Fibroblast of lung (primary cell): ENCODE measurements at regions not wholly inside any gene's neighbourhood (a gene's known extent, or its start where the extent isn't known, plus 50 kb on each side); places are given as distances from the start of the nearest gene placed in this dataset.
"Not testable (repeated sequence)": the region's sequence is repeated elsewhere in the genome, so short reads cannot be mapped to it uniquely, and the experiment has no call there.

Experiments used
- DNase-seq, 2 donors: peaks; one replicate each; pipeline versions ENCODE4 v3.0.0 to v3.0.0-alpha.2; 2010; ENCODE audit warnings: low read depth in 2 of 2
- H2AFZ ChIP-seq: 2 replicates; pipeline ENCODE4 v1.5.1; 2012; ENCODE audit warnings: low read length, control low read depth, inconsistent platforms
- H3K27ac ChIP-seq: 2 replicates; pipeline ENCODE4 v1.5.1; 2011; ENCODE audit warnings: low read length, control low read depth; ENCODE audit not compliant: insufficient read depth
- H3K27me3 ChIP-seq: 2 replicates; pipeline ENCODE4 v1.5.1; 2011; ENCODE audit warnings: mild to moderate bottlenecking, low read length; ENCODE audit not compliant: control insufficient read depth, insufficient read depth
- H3K36me3 ChIP-seq: 2 replicates; pipeline ENCODE4 v1.5.1; 2011; ENCODE audit warnings: low read length; ENCODE audit not compliant: control insufficient read depth, insufficient read depth
- H3K4me1 ChIP-seq: 2 replicates; pipeline ENCODE4 v1.5.1; 2011; ENCODE audit warnings: low read length; ENCODE audit not compliant: control insufficient read depth, insufficient read depth; ENCODE audit errors: extremely low read depth
- H3K4me2 ChIP-seq: 2 replicates; pipeline ENCODE4 v1.5.1; 2011; ENCODE audit warnings: low read length, control low read depth; ENCODE audit not compliant: insufficient read depth; ENCODE audit errors: extremely low read depth
- H3K4me3 ChIP-seq, 4 experiments: fragments of 200-600 bp in 1 of 4; sonication (generic) in 1 of 4; replicated peaks in 1 of 4; 2 replicates each; pipeline ENCODE4 v1.5.1; 2011 to 2016; ENCODE audit warnings: low read length in 4 of 4, low read depth in 3 of 4, mild to moderate bottlenecking in 3 of 4, control low read depth in 2 of 4, inconsistent platforms in 1 of 4, mixed read lengths in 1 of 4; ENCODE audit not compliant: insufficient read depth in 1 of 4; ENCODE audit errors: control extremely low read depth in 1 of 4
- H3K79me2 ChIP-seq: 2 replicates; pipeline ENCODE4 v1.5.1; 2012; ENCODE audit warnings: mild to moderate bottlenecking, low read length, inconsistent platforms; ENCODE audit not compliant: control insufficient read depth, insufficient read depth
- H3K9ac ChIP-seq: 2 replicates; pipeline ENCODE4 v1.5.1; 2011; ENCODE audit warnings: mild to moderate bottlenecking, low read length, control low read depth; ENCODE audit not compliant: insufficient read depth
- H3K9me3 ChIP-seq: 2 replicates; pipeline ENCODE4 v1.5.1; 2012; ENCODE audit warnings: low read depth, low read length; ENCODE audit not compliant: control insufficient read depth, insufficient read depth
- H4K20me1 ChIP-seq: 2 replicates; pipeline ENCODE4 v1.5.1; 2011; ENCODE audit warnings: low read length; ENCODE audit not compliant: control insufficient read depth, insufficient read depth; ENCODE audit errors: extremely low read depth

DNA sequence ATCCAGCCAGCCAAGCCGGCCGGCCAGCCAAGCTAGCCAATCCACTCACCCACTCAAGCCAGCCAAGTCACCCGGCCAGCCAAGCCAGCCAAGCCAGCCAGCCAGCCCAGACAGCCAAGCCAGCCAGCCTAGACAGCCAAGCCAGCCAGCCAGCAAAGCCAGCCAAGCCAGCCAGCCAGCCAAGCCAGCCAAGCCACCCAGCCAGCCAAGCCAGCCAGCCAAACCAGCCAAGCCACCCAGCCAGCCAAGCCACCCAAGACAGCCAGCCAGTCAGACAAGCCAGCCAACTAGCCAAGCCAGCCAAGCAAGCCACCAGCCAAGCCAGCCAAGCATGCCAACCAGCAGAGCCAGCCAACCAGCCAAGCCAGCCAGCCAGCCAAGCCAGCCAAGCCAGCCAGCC lies 322.7 kb upstream of the PLGLB2 start:
- not testable (repeated sequence) for H3K9me3 ChIP-seq, H3K4me3 ChIP-seq, H3K4me1 ChIP-seq, DNase-seq, H3K79me2 ChIP-seq, H3K36me3 ChIP-seq, H3K27me3 ChIP-seq, H2AFZ ChIP-seq, H4K20me1 ChIP-seq, H3K9ac ChIP-seq, H3K27ac ChIP-seq, H3K4me2 ChIP-seq

GRCh38 chr2:87425717-87426116 lies 322.2 kb upstream of the PLGLB2 start:
- not testable (repeated sequence) for H3K36me3 ChIP-seq, H3K9ac ChIP-seq, H4K20me1 ChIP-seq, DNase-seq, H3K4me2 ChIP-seq, H3K27me3 ChIP-seq, H3K4me3 ChIP-seq, H3K4me1 ChIP-seq, H3K9me3 ChIP-seq, H2AFZ ChIP-seq, H3K27ac ChIP-seq, H3K79me2 ChIP-seq

- not testable (repeated sequence) for H3K9ac ChIP-seq, H2AFZ ChIP-seq, H3K79me2 ChIP-seq, H4K20me1 ChIP-seq, DNase-seq, H3K4me1 ChIP-seq, H3K36me3 ChIP-seq, H3K27me3 ChIP-seq, H3K4me3 ChIP-seq, H3K27ac ChIP-seq, H3K9me3 ChIP-seq, H3K4me2 ChIP-seq
These were observed 319.3 kb upstream of the PLGLB2 start for GRCh38 chr2:87428452-87429130.

DNA sequence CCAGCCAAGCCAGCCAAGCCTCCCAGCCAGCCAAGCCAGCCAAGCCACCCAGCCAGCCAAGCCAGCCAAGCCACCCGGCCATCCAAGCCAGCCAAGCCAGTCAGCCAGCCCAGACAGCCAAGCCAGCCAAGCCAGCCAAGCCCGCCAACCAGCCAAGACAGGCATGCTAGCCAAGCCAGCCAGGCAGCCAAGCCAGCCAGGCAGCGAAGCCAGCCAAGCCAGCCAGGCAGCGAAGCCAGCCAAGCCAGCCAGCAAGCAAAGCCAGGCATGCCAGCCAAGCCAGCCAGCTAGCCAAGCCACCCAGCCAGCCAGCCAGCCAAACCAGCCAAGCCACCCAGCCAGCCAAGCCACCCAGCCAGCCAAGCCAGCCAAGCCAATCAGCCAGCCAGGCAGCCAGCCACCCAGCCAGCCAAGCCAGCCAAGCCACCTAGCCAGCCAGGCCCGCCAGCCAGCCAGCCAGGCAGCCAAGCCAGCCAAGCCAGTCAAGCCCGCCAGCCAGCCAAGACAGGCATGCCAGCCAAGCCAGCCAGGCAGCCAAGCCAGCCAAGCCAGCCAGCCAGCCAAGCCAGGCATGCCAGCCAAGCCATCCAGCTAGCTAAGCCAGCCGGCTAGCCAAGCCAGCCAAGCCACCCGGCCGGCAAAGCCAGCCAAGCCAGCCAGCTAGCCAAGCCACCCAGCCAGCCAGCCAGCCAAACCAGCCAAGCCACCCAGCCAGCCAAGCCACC lies 318.5 kb upstream of the PLGLB2 start:
- H3K79me2 ChIP-seq, H3K9me3 ChIP-seq, DNase-seq, H3K27me3 ChIP-seq, H3K27ac ChIP-seq, H3K4me2 ChIP-seq, H4K20me1 ChIP-seq, H2AFZ ChIP-seq, H3K4me3 ChIP-seq, H3K36me3 ChIP-seq, H3K4me1 ChIP-seq, H3K9ac ChIP-seq: not testable (repeated sequence)

GRCh38 chr2:87429931-87430275 lies 318.0 kb upstream of the PLGLB2 start:
- H3K9me3 ChIP-seq, H3K4me1 ChIP-seq, H3K27ac ChIP-seq, H3K9ac ChIP-seq, H3K79me2 ChIP-seq, H3K4me2 ChIP-seq, DNase-seq, H4K20me1 ChIP-seq, H3K27me3 ChIP-seq, H2AFZ ChIP-seq, H3K4me3 ChIP-seq, H3K36me3 ChIP-seq: not testable (repeated sequence)

GRCh38 chr2:87431051-87431450 lies 316.8 kb upstream of the PLGLB2 start:
- DNase-seq, H3K79me2 ChIP-seq, H3K4me1 ChIP-seq, H4K20me1 ChIP-seq, H3K4me2 ChIP-seq, H3K9me3 ChIP-seq, H3K9ac ChIP-seq, H3K4me3 ChIP-seq, H3K27ac ChIP-seq, H2AFZ ChIP-seq, H3K27me3 ChIP-seq, H3K36me3 ChIP-seq: not testable (repeated sequence)
